GM12891 (cell line): ENCODE measurements at regions not wholly inside any gene's neighbourhood (a gene's known extent, or its start where the extent isn't known, plus 50 kb on each side); places are given as distances from the start of the nearest gene placed in this dataset.

Experiments used
- POLR2A ChIP-seq: IDR thresholded peaks from 2 replicates; pipeline ENCODE4 v1.6.1; 2011; ENCODE audit warnings: low read depth, low read length, control low read depth
- POLR2AphosphoS5 ChIP-seq: IDR thresholded peaks from 2 replicates; pipeline ENCODE4 v1.6.1; 2011; ENCODE audit warnings: low read depth, low read length, control low read depth
- POU2F2 ChIP-seq: IDR thresholded peaks from 2 replicates; pipeline ENCODE4 v1.6.1; 2011; ENCODE audit warnings: low read depth, mild to moderate bottlenecking, control low read depth, low read length, moderate library complexity
- TAF1 ChIP-seq: IDR thresholded peaks from 2 replicates; pipeline ENCODE4 v1.6.1; 2011; ENCODE audit warnings: low read depth, low read length, control low read depth

DNA sequence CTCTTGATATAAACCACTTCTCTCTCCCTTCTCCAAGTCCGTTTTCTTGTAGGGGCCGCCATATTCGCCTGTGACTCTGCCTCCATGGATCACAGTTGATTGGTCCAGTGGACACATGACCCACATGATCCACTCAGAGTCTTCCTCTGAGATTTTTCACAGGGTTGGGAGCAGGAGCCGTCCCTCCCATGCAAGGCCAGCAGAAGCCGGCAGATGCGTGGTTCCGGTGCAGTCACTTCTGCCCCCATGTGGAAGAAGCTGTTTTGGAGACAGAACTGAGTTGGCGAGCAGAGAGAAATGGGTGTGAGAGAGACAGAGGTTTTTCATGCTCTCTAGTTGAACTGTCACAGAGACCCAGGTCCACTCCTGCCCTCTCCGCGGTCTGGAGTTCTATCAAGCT lies 83.3 kb downstream of the C16orf95 start:
- no peak for TF ChIP-seq POLR2A
- TF ChIP-seq TAF1, result no peak
- no peak for TF ChIP-seq POU2F2
- no peak for TF ChIP-seq POLR2AphosphoS5
